SK-N-SH (cell line): ENCODE measurements at regions not wholly inside any gene's neighbourhood (a gene's known extent, or its start where the extent isn't known, plus 50 kb on each side); places are given as distances from the start of the nearest gene placed in this dataset.

Source experiments
- CTCF ChIA-PET: fragments of 300-600, 350-600 bp; formaldehyde crosslinking; extraction: SDS; loops from one replicate; lab custom pipeline; 2021; lab: Yijun Ruan, JAX
- POLR2A ChIA-PET: fragments of 350-600 bp; sonication (Branson Sonifier 250); formaldehyde crosslinking; extraction: SDS; loops from one replicate; lab custom pipeline; 2020; ENCODE audit warnings: antibody characterized with exemption, inconsistent platforms; lab: Yijun Ruan, JAX
- DNase-seq: peaks from one replicate; pipeline ENCODE4 v3.0.0; 2012
- H2AFZ ChIP-seq: fragments of 200-600 bp; sonication (generic); 2 replicates; pipeline ENCODE4 v1.8.1; 2016; ENCODE audit warnings: antibody characterized with exemption, mild to moderate bottlenecking, low read depth
- H3F3A ChIP-seq: fragments of 200-600 bp; sonication (generic); replicated peaks from 2 replicates; pipeline ENCODE3; 2016; ENCODE audit warnings: antibody characterized with exemption, mild to moderate bottlenecking; ENCODE audit not compliant: insufficient read depth
- H3K27ac ChIP-seq, 2 experiments: fragments of 200-500 bp in 1 of 2; fragments of 200-600 bp in 1 of 2; sonication (Bioruptor generic) in 1 of 2; sonication (generic), shearing (Covaris generic) in 1 of 2; 2 replicates each; pipeline versions ENCODE4 v1.5.1 to v1.6.1; 2014 to 2016; ENCODE audit warnings: low read depth in 2 of 2, inconsistent platforms in 1 of 2, low read length in 1 of 2, mild to moderate bottlenecking in 1 of 2, mixed read lengths in 1 of 2
- H3K27me3 ChIP-seq: fragments of 200-600 bp; sonication (generic), shearing (Covaris generic); 2 replicates; pipeline ENCODE4 v1.6.1; 2016; ENCODE audit warnings: mixed run types; ENCODE audit not compliant: insufficient read depth
- H3K36me3 ChIP-seq, 2 experiments: fragments of 200-500 bp in 1 of 2; fragments of 200-600 bp in 1 of 2; sonication (Bioruptor generic) in 1 of 2; sonication (generic) in 1 of 2; replicated peaks in 1 of 2; 2 replicates each; pipeline versions ENCODE3 to v1.5.1; 2014 to 2016; ENCODE audit warnings: low read length in 1 of 2, mild to moderate bottlenecking in 1 of 2; ENCODE audit not compliant: insufficient read depth in 2 of 2, control insufficient read depth in 1 of 2
- H3K4me1 ChIP-seq, 2 experiments: fragments of 200-500 bp in 1 of 2; fragments of 200-600 bp in 1 of 2; sonication (Bioruptor generic) in 1 of 2; sonication (generic), shearing (Covaris generic) in 1 of 2; 2 replicates each; pipeline versions ENCODE4 v1.5.1 to v1.6.1; 2014 to 2016; ENCODE audit warnings: low read depth in 1 of 2, low read length in 1 of 2, mixed run types in 1 of 2; ENCODE audit not compliant: insufficient read depth in 2 of 2, control insufficient read depth in 1 of 2
- H3K4me2 ChIP-seq: fragments of 200-600 bp; sonication (generic), shearing (Covaris generic); 2 replicates; pipeline ENCODE4 v1.6.1; 2017; ENCODE audit warnings: mixed run types
- H3K4me3 ChIP-seq, 2 experiments: fragments of 200-500 bp in 1 of 2; fragments of 200-600 bp in 1 of 2; sonication (Bioruptor generic) in 1 of 2; sonication (generic), shearing (Covaris generic) in 1 of 2; 2 replicates each; pipeline versions ENCODE4 v1.5.1 to v1.8.1; 2014 to 2016; ENCODE audit warnings: low read depth in 2 of 2, inconsistent platforms in 1 of 2, low read length in 1 of 2, mild to moderate bottlenecking in 1 of 2, mixed read lengths in 1 of 2, moderate library complexity in 1 of 2
- H3K79me2 ChIP-seq: fragments of 200-600 bp; sonication (generic); 2 replicates; pipeline ENCODE4 v1.8.1; 2017; ENCODE audit warnings: mild to moderate bottlenecking; ENCODE audit not compliant: insufficient read depth
- H3K9ac ChIP-seq: fragments of 200-600 bp; sonication (generic); 2 replicates; pipeline ENCODE4 v1.6.1; 2017; ENCODE audit warnings: mixed run types
- H3K9me2 ChIP-seq: fragments of 200-600 bp; sonication (generic); 2 replicates; pipeline ENCODE4 v1.6.1; 2017; ENCODE audit warnings: mixed run types
- H3K9me3 ChIP-seq: fragments of 200-600 bp; sonication (generic); 2 replicates; pipeline ENCODE4 v1.6.1; 2017; ENCODE audit warnings: mixed run types, mild to moderate bottlenecking, moderate library complexity
- H4K20me1 ChIP-seq: fragments of 200-600 bp; sonication (generic); 2 replicates; pipeline ENCODE4 v1.6.1; 2017; ENCODE audit warnings: mild to moderate bottlenecking, mixed run types; ENCODE audit not compliant: insufficient read depth
- CHD2 ChIP-seq: fragments of 150-350 bp; IDR thresholded peaks from 2 replicates; pipeline ENCODE4 v1.6.1; 2018; ENCODE audit warnings: low read length; ENCODE audit not compliant: partially characterized antibody
- ELF1 ChIP-seq: IDR thresholded peaks from 2 replicates; pipeline ENCODE4 v1.4.0; 2012
- EP300 ChIP-seq, 2 experiments: IDR thresholded peaks; 2 replicates each; pipeline versions ENCODE4 v1.4.0 to v1.6.1; 2012; ENCODE audit warnings: borderline replicate concordance in 1 of 2, low read depth in 1 of 2, low read length in 1 of 2
- FOXJ3 ChIP-seq: sonication (generic); formaldehyde crosslinking; IDR thresholded peaks from 2 replicates; pipeline ENCODE4 v1.5.1; 2020; ENCODE audit warnings: mild to moderate bottlenecking, missing genetic modification reagents
- FOXM1 ChIP-seq: IDR thresholded peaks from 2 replicates; pipeline ENCODE4 v1.4.0; 2012; ENCODE audit warnings: low read depth, mild to moderate bottlenecking
- GATA2 ChIP-seq: sonication (generic); formaldehyde crosslinking; IDR thresholded peaks from 2 replicates; pipeline ENCODE4 v1.5.0; 2020; ENCODE audit warnings: mild to moderate bottlenecking, missing genetic modification reagents
- MEF2A ChIP-seq: IDR thresholded peaks from 2 replicates; pipeline ENCODE4 v1.4.0; 2012; ENCODE audit warnings: low read depth, borderline replicate concordance
- MXI1 ChIP-seq: IDR thresholded peaks from 2 replicates; pipeline ENCODE4 v1.6.1; 2012; ENCODE audit warnings: mild to moderate bottlenecking, low read depth, low read length, improper control_type of control experiment
- PBX3 ChIP-seq: IDR thresholded peaks from 2 replicates; pipeline ENCODE4; 2012
- POLR2AphosphoS5 ChIP-seq: IDR thresholded peaks from 2 replicates; pipeline ENCODE4 v1.6.1; 2012; ENCODE audit warnings: low read depth, low read length
- RCOR1 ChIP-seq: fragments of 150-350 bp; IDR thresholded peaks from 2 replicates; pipeline ENCODE4 v1.6.1; 2017; ENCODE audit warnings: antibody characterized with exemption, low read length
- REST ChIP-seq: IDR thresholded peaks from 2 replicates; pipeline ENCODE4 v1.6.1; 2012; ENCODE audit warnings: mild to moderate bottlenecking, low read depth, low read length, moderate library complexity
- RFX5 ChIP-seq: IDR thresholded peaks from 2 replicates; pipeline ENCODE4 v1.6.1; 2012; ENCODE audit warnings: mild to moderate bottlenecking, improper control_type of control experiment, low read length
- SIN3A ChIP-seq: IDR thresholded peaks from 2 replicates; pipeline ENCODE4 v1.6.1; 2012; ENCODE audit warnings: low read depth, mild to moderate bottlenecking, low read length, moderate library complexity, borderline replicate concordance
- USF2 ChIP-seq: fragments of 150-350 bp; IDR thresholded peaks from 2 replicates; pipeline ENCODE4 v1.6.1; 2017; ENCODE audit warnings: antibody characterized with exemption, low read length, low read depth, borderline replicate concordance
- YY1 ChIP-seq: IDR thresholded peaks from 2 replicates; pipeline ENCODE4 v1.4.0; 2012; ENCODE audit warnings: low read depth, mild to moderate bottlenecking
- ZBTB33 ChIP-seq: IDR thresholded peaks from 2 replicates; pipeline ENCODE4 v1.4.0; 2012; ENCODE audit warnings: low read depth, borderline replicate concordance
- WGBS: methylation state at CpG from one replicate; pipeline ENCODE4 v1.1.6; 2017; ENCODE audit warnings: low lambda C conversion rate; 5-methylcytosine and 5-hydroxymethylcytosine counted together

GRCh38 chr14:85813040-85813439, 283.1 kb downstream of the FLRT2 start:
- no peak overlapping the region for H3K9ac ChIP-seq
- no peaks in the 10 kb centered on the region for H3K9me3 ChIP-seq
- no peak for TF ChIP-seq REST
- no peak for TF ChIP-seq USF2
- no peak for TF ChIP-seq ELF1
- no peak for TF ChIP-seq RFX5
- TF ChIP-seq FOXM1: no peak
- TF ChIP-seq FOXJ3 (CRISPR knock-in tag): no peak
- no peak for TF ChIP-seq YY1
- TF ChIP-seq EP300 (IDR thresholded peaks at IDR 0.05; ENCODE audit: borderline replicate concordance in 1 of 2, low read depth in 1 of 2, low read length in 1 of 2): no peak
- no peak for TF ChIP-seq MXI1
- no peak for TF ChIP-seq ZBTB33
- TF ChIP-seq CHD2: no peak
- no peak for TF ChIP-seq GATA2 (CRISPR knock-in tag)
- TF ChIP-seq SIN3A: no peak
- TF ChIP-seq POLR2AphosphoS5: no peak
- no peak for TF ChIP-seq PBX3
- no peak for TF ChIP-seq RCOR1
- no peak for TF ChIP-seq MEF2A
- no peak overlapping the region for H2AFZ ChIP-seq
- no peaks in the 10 kb centered on the region for H3K4me1 ChIP-seq
- CTCF ChIA-PET: no interaction called here
- H3K27me3 ChIP-seq: no peaks in the 10 kb centered on the region
- no peak overlapping the region for H3K4me2 ChIP-seq
- 3% methylated on average over 2 of the region's 2 CpGs for WGBS
- no peak overlapping the region for H3K4me3 ChIP-seq
- DNase-seq: no peak
- H4K20me1 ChIP-seq: no peaks in the 10 kb centered on the region
- H3K79me2 ChIP-seq: no peaks in the 10 kb centered on the region
- no peaks in the 10 kb centered on the region for H3K9me2 ChIP-seq
- H3K27ac ChIP-seq: no peak overlapping the region
- POLR2A ChIA-PET: no interaction called here
- no peaks in the 10 kb centered on the region for H3F3A ChIP-seq
- H3K36me3 ChIP-seq: no peaks in the 10 kb centered on the region
